H9 (cell line): ENCODE measurements at regions not wholly inside any gene's neighbourhood (a gene's known extent, or its start where the extent isn't known, plus 50 kb on each side); places are given as distances from the start of the nearest gene placed in this dataset.

Experiments
- DNase-seq: peaks from one replicate; pipeline ENCODE4 v3.0.0-alpha.2; 2017
- H2AFZ ChIP-seq: one replicate; pipeline ENCODE4 v1.6.1; 2013; ENCODE audit warnings: mild to moderate bottlenecking, low read length, control low read depth, moderate library complexity
- H2AK5ac ChIP-seq: 2 replicates; pipeline ENCODE4 v1.6.1; 2013; ENCODE audit warnings: low read length, control low read depth, mixed read lengths; ENCODE audit not compliant: insufficient read length
- H2BK120ac ChIP-seq: one replicate; pipeline ENCODE4 v1.6.1; 2013; ENCODE audit warnings: low read depth, mild to moderate bottlenecking, low read length, control low read depth, inconsistent platforms; ENCODE audit not compliant: poor library complexity, severe bottlenecking
- H2BK12ac ChIP-seq: 2 replicates; pipeline ENCODE4 v1.6.1; 2013; ENCODE audit warnings: low read length, control low read depth, mixed read lengths, low read depth; ENCODE audit not compliant: insufficient read length
- H2BK15ac ChIP-seq: 2 replicates; pipeline ENCODE4 v1.6.1; 2013; ENCODE audit warnings: low read depth, low read length, control low read depth
- H2BK20ac ChIP-seq: one replicate; pipeline ENCODE4 v1.6.1; 2013; ENCODE audit warnings: low read depth, mild to moderate bottlenecking, low read length, control low read depth, inconsistent platforms; ENCODE audit not compliant: poor library complexity, severe bottlenecking
- H2BK5ac ChIP-seq: 2 replicates; pipeline ENCODE4 v1.6.1; 2013; ENCODE audit warnings: low read length, control low read depth, mixed read lengths; ENCODE audit not compliant: insufficient read length
- H3K14ac ChIP-seq: 2 replicates; pipeline ENCODE4 v1.6.1; 2013; ENCODE audit warnings: low read length, control low read depth; ENCODE audit not compliant: insufficient read depth
- H3K18ac ChIP-seq: 2 replicates; pipeline ENCODE4 v1.6.1; 2013; ENCODE audit warnings: low read depth, mild to moderate bottlenecking, mixed read lengths, low read length, control low read depth; ENCODE audit not compliant: insufficient read length
- H3K23ac ChIP-seq: 2 replicates; pipeline ENCODE4 v1.6.1; 2013; ENCODE audit warnings: low read length, control low read depth, mixed read lengths, low read depth; ENCODE audit not compliant: insufficient read length
- H3K23me2 ChIP-seq: 2 replicates; pipeline ENCODE4 v1.6.1; 2013; ENCODE audit warnings: low read depth, mild to moderate bottlenecking, mixed read lengths, low read length, control low read depth; ENCODE audit not compliant: insufficient read length, poor library complexity, severe bottlenecking
- H3K27ac ChIP-seq: 2 replicates; pipeline ENCODE4 v1.5.1; 2013; ENCODE audit warnings: low read length, control low read depth, mixed read lengths, low read depth; ENCODE audit not compliant: insufficient read length
- H3K27me3 ChIP-seq: 2 replicates; pipeline ENCODE4 v1.6.1; 2013; ENCODE audit warnings: low read length, control low read depth, inconsistent platforms; ENCODE audit not compliant: insufficient read depth
- H3K4ac ChIP-seq: 2 replicates; pipeline ENCODE4 v1.6.1; 2013; ENCODE audit warnings: low read depth, mild to moderate bottlenecking, control low read depth, inconsistent platforms, low read length, moderate library complexity
- H3K4me1 ChIP-seq: 2 replicates; pipeline ENCODE4 v1.6.1; 2013; ENCODE audit warnings: low read length, control low read depth, inconsistent platforms; ENCODE audit not compliant: insufficient read depth
- H3K4me2 ChIP-seq: 2 replicates; pipeline ENCODE4 v1.6.1; 2013; ENCODE audit warnings: low read length, control low read depth, mixed read lengths; ENCODE audit not compliant: insufficient read length, insufficient read depth
- H3K56ac ChIP-seq: 2 replicates; pipeline ENCODE4 v1.6.1; 2013; ENCODE audit warnings: low read depth, mild to moderate bottlenecking, mixed read lengths, low read length, control low read depth; ENCODE audit not compliant: insufficient read length
- H3K79me1 ChIP-seq: 2 replicates; pipeline ENCODE4 v1.6.1; 2013; ENCODE audit warnings: low read depth, mild to moderate bottlenecking, moderate library complexity, low read length, control low read depth, inconsistent platforms; ENCODE audit not compliant: insufficient read depth, poor library complexity, severe bottlenecking
- H3K79me2 ChIP-seq: 2 replicates; pipeline ENCODE4 v1.6.1; 2013; ENCODE audit warnings: low read length, control low read depth, inconsistent platforms; ENCODE audit not compliant: insufficient read depth
- H3K9ac ChIP-seq: 2 replicates; pipeline ENCODE4 v1.6.1; 2013; ENCODE audit warnings: low read length, control low read depth, mixed read lengths; ENCODE audit not compliant: insufficient read length; ENCODE audit errors: extremely low read depth
- H3K9me3 ChIP-seq: one replicate; pipeline ENCODE4 v1.6.1; 2013; ENCODE audit warnings: low read depth, low read length, inconsistent platforms; ENCODE audit not compliant: control insufficient read depth
- H3T11ph ChIP-seq: one replicate; pipeline ENCODE4 v1.6.1; 2013; ENCODE audit warnings: mild to moderate bottlenecking, low read length, control low read depth, inconsistent platforms
- H4K20me1 ChIP-seq: one replicate; pipeline ENCODE4 v1.6.1; 2013; ENCODE audit not compliant: control insufficient read depth, insufficient read length, insufficient read depth
- H4K5ac ChIP-seq: 2 replicates; pipeline ENCODE4 v1.6.1; 2013; ENCODE audit warnings: low read depth, mild to moderate bottlenecking, mixed read lengths, low read length, control low read depth; ENCODE audit not compliant: insufficient read length
- H4K8ac ChIP-seq: replicated peaks from 2 replicates; pipeline ENCODE4 v1.6.1; 2013; ENCODE audit warnings: low read length, control low read depth, mixed read lengths, low read depth; ENCODE audit not compliant: insufficient read length
- H4K91ac ChIP-seq: 2 replicates; pipeline ENCODE4 v1.6.1; 2013; ENCODE audit warnings: low read depth, mild to moderate bottlenecking, moderate library complexity, mixed read lengths, low read length, control low read depth; ENCODE audit not compliant: insufficient read length
- H3K27ac Mint-ChIP-seq, 3 experiments: 2 replicates in 2 of 3; 3 replicates in 1 of 3; pipeline ENCODE4 v1.8.0; 2020 to 2021; ENCODE audit warnings: mixed read lengths in 3 of 3, mild to moderate bottlenecking in 1 of 3, moderate library complexity in 1 of 3
- H3K27me3 Mint-ChIP-seq: 2 replicates; pipeline ENCODE4 v1.8.0; 2021; ENCODE audit warnings: low read depth, mild to moderate bottlenecking, moderate library complexity, mixed read lengths
- H3K36me3 Mint-ChIP-seq, 3 experiments: 2 replicates in 2 of 3; 3 replicates in 1 of 3; pipeline ENCODE4 v1.8.0; 2020 to 2021; ENCODE audit warnings: low read depth in 3 of 3, mixed read lengths in 3 of 3; ENCODE audit not compliant: insufficient read depth in 1 of 3
- H3K4me1 Mint-ChIP-seq, 2 experiments: 2 replicates each; pipeline ENCODE4 v1.8.0; 2020; ENCODE audit warnings: mixed read lengths in 2 of 2
- H3K4me3 Mint-ChIP-seq, 2 experiments: 2 replicates in 1 of 2; 3 replicates in 1 of 2; pipeline ENCODE4 v1.8.0; 2020 to 2021; ENCODE audit warnings: mild to moderate bottlenecking in 2 of 2, mixed read lengths in 2 of 2, moderate library complexity in 1 of 2
- H3K9me3 Mint-ChIP-seq, 2 experiments: 2 replicates in 1 of 2; 3 replicates in 1 of 2; pipeline ENCODE4 v1.8.0; 2020; ENCODE audit warnings: mild to moderate bottlenecking in 2 of 2, mixed read lengths in 2 of 2, moderate library complexity in 1 of 2
- WGBS: extraction: QIAGEN DNeasy Blood & Tissue Kit; methylation state at CpG from one replicate; pipeline ENCODE4 v1.1.7; 2013; ENCODE audit warnings: missing lambda C conversion rate, low lambda C conversion rate, mixed read lengths; ENCODE audit not compliant: insufficient read length; ENCODE audit errors: extremely low coverage; 5-methylcytosine and 5-hydroxymethylcytosine counted together
- TF ChIP-seq, protein P1 (sequence below): fragments of 200-600 bp; sonication (generic); conservative IDR thresholded peaks from 3 replicates; pipeline ENCODE4 v1.8.0; 2021; ENCODE audit warnings: antibody characterized with exemption, mild to moderate bottlenecking

GRCh38 chr12:115437061-115437567 is 753.1 kb upstream of the TBX3 start:
- Histone ChIP-seq H3K14ac (no peak overlapping the region), H3K79me2 (no peaks in the 10 kb centered on the region), H3T11ph (no peak overlapping the region), H2BK15ac (no peak overlapping the region), H3K23me2 (no peaks in the 10 kb centered on the region), H3K27me3 (no peaks in the 10 kb centered on the region), H2BK12ac (no peak overlapping the region), H3K79me1 (no peaks in the 10 kb centered on the region), H4K91ac (no peak overlapping the region), H2AFZ (no peak overlapping the region), H2BK120ac (no peak overlapping the region), H3K4ac (no peak overlapping the region), H2BK5ac (no peak overlapping the region), H3K23ac (no peak overlapping the region), H3K4me2 (no peak overlapping the region), H4K20me1 (no peaks in the 10 kb centered on the region), H3K4me1 (peaks cover 4% of the 10 kb centered on the region; the same call in 1 of the 2 replicates), H3K56ac (no peak overlapping the region), H4K5ac (no peak overlapping the region), H2AK5ac (no peak overlapping the region), H3K18ac (no peak overlapping the region), H4K8ac (no peak overlapping the region), H2BK20ac (no peak overlapping the region), H3K27ac (no peak overlapping the region), H3K9ac (no peak overlapping the region), H3K9me3 (no peaks in the 10 kb centered on the region)
- H3K27ac Mint-ChIP-seq = no peak overlapping the region
- no peak overlapping the region for H3K4me3 Mint-ChIP-seq
- WGBS = no CpG with 5 or more reads among the region's 5 CpGs
- H3K36me3 Mint-ChIP-seq = no peaks in the 10 kb centered on the region
- TF ChIP-seq, protein P1, sequence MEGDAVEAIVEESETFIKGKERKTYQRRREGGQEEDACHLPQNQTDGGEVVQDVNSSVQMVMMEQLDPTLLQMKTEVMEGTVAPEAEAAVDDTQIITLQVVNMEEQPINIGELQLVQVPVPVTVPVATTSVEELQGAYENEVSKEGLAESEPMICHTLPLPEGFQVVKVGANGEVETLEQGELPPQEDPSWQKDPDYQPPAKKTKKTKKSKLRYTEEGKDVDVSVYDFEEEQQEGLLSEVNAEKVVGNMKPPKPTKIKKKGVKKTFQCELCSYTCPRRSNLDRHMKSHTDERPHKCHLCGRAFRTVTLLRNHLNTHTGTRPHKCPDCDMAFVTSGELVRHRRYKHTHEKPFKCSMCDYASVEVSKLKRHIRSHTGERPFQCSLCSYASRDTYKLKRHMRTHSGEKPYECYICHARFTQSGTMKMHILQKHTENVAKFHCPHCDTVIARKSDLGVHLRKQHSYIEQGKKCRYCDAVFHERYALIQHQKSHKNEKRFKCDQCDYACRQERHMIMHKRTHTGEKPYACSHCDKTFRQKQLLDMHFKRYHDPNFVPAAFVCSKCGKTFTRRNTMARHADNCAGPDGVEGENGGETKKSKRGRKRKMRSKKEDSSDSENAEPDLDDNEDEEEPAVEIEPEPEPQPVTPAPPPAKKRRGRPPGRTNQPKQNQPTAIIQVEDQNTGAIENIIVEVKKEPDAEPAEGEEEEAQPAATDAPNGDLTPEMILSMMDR = no peak
- H3K4me1 Mint-ChIP-seq = peaks cover 19 to 20% of the 10 kb centered on the region in 2 experiments
- peaks cover 2% of the 10 kb centered on the region; the same call in 1 of the 2 replicates for H3K27me3 Mint-ChIP-seq
- no peak for DNase-seq
- H3K9me3 Mint-ChIP-seq = no peaks in the 10 kb centered on the region
